ENCODE measurements at regions not wholly inside any gene's neighbourhood (a gene's known extent, or its start where the extent isn't known, plus 50 kb on each side); places are given as distances from the start of the nearest gene placed in this dataset.

GRCh38 chr3:18835021-18835420 is 313.3 kb upstream of the KCNH8 start:
- no peak for DNase-seq (ENCODE audit: low read depth in 2 of 2)

DNA sequence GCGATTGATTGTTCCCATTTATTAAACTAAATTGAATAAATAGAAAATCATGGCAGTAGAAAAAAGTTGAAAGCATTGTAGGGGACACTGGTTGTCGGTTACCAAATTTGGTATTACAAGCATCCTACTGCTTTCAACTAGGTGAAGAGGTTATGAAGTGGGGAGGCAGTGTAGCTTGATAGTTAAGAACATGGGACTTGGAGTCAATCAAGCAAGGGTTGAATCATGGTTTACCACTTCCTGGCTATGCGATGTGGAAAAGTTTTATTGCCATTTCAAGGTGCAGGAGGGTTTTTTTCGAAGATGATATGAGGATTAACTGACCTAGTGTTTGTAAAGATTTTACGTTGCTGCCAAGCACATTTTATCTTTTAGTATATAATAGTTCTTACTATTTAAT is 318.2 kb upstream of the KCNH8 start:
- DNase-seq (ENCODE audit: low read depth in 2 of 2): no peak

GRCh38 chr3:18828637-18829036 is 319.7 kb upstream of the KCNH8 start:
- DNase-seq (ENCODE audit: low read depth in 2 of 2): no peak

DNA sequence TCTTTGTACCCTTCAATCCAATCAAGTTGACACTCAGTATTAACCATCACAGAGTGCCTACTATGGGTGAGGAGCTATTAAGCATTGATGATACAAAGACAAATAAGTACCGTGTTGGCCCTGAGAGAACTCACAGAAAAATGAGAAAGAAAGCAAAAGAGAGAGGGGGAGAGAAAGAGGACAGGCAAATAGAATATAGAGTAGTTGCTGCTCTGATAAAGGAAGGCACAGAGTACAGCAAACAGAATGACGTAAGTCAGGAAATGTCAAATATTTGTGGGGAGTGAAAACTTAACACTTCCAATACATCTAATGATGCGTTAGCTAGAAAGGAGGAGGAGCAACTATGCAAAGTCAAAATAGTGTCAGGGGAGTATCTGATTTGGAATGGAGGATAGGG is 320.6 kb upstream of the KCNH8 start:
- no peak for DNase-seq (ENCODE audit: low read depth in 2 of 2)

DNA sequence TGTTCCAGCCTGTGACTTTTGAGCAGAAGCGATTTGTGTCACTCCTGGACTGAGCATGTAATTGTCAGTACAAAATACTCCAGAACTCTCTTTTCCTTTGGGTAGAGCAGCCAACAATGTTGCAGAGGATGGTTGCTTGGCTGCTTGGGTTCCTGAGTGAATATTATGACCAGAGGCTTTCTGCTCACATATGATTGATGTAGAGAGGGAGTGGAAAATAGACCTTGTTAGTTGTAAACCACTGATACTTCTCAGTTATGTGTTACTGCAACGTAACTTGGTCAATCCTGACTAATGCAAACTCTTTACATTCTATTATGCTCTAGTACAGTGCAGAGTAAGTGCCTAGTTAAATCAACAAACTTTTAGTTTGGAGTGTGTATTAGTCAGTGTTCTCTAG is 322.6 kb upstream of the KCNH8 start:
- no peak for DNase-seq (ENCODE audit: low read depth in 2 of 2)

DNA sequence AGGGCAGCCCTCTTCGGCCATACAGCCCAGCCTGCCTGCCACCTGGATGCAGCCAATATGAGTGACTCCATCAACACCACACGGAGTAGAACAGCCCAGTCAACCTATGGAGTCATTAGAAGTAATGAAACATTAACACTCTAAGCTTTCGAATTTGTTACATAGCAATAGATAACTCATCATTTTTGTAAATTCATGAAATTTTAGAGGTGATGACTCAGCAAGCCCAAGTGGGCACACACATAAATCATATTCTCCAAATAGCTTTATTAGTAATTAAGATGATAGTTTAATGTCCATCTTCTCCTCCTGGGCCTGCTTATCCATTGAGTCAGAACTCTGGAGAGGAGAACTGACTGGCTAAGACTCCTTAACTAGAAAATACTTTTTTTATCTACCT is 335.0 kb upstream of the KCNH8 start:
- no peak for DNase-seq (ENCODE audit: low read depth in 2 of 2)

GRCh38 chr3:18812316-18812715 is 336.0 kb upstream of the KCNH8 start:
- DNase-seq (ENCODE audit: low read depth in 2 of 2): no peak

DNA sequence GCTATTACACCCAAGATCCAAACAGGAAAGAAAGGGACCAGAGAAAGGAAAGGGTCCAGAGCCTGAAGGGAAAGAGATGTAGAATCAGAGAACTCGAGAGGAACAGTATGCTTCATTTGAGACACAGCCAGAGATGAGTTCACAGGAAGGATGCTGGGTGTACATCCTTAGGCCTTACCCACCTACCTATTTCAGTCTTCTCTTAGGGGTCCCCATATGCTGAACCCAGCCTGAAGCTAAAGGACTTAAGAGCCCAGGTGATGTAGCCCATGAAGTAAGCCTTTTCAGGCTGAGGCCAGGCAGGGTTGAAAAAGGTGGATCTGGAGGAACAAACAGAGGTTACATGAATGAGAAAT is 338.0 kb upstream of the KCNH8 start:
- no peak for DNase-seq (ENCODE audit: low read depth in 2 of 2)

- DNase-seq (ENCODE audit: low read depth in 2 of 2): no peak
These were observed 338.5 kb upstream of the KCNH8 start for GRCh38 chr3:18809640-18810305.

DNA sequence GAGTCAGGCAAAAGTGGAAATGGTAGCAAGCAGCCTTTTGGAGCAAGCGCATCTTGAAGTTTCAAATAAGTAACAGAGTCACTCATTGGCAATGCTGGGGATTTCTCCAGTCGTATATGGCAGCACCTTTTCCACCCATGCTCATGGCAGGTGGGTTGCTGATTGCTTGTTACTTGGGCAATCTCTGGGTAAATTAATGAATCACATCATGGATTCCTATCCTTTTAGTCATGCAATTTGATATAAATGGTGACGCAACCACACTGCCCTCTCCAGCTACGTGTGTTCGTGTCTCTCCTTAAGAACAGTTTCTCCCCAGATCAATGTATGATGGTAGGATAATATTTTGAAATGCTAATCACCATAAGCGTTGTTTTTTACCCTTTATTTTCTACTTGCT is 339.9 kb upstream of the KCNH8 start:
- no peak for DNase-seq (ENCODE audit: low read depth in 2 of 2)

GRCh38 chr3:18807593-18807992 is 340.7 kb upstream of the KCNH8 start:
- DNase-seq (ENCODE audit: low read depth in 2 of 2): no peak

DNA sequence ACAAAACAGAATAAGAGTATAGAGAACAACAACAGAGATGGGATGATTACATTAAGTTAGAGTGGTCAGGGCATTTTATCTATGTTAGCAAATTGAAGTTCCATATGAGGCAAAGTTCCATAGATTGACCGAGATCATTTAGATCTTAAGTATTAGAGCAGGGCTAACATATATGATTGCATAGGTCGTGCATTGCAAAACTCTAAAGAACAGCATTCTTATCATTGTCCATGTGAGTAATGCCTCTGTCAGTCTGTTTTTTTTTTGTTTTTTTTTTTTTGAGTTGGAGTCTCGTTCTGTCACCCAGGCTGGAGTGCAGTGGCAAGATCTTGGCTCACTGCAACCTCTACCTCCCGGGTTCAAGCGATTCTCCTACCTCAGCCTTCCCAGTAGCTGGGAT is 341.7 kb upstream of the KCNH8 start:
- DNase-seq (ENCODE audit: low read depth in 2 of 2): no peak

DNA sequence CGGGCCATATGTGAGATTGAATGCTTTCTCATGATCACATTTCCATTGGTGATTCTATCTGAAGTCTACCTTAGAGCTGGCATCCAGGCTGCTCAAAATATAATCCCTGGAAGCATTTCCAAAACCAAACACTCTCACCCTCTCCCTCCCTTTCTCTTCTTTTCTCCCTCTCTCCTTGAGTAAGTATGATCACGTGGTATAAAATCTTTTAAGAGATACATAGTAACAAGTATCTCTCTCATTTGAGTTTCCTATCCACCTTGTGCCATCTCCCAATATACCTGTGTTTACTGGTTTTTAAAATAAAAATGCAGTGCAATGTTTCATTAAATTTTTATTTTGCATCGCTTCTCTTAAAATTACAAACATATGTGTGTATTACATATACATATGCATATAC is 350.9 kb upstream of the KCNH8 start:
- DNase-seq (ENCODE audit: low read depth in 2 of 2): no peak

GRCh38 chr3:18795078-18795477 is 353.2 kb upstream of the KCNH8 start:
- DNase-seq (ENCODE audit: low read depth in 2 of 2): no peak

- DNase-seq (ENCODE audit: low read depth in 2 of 2): no peak
These were observed 356.6 kb upstream of the KCNH8 start for GRCh38 chr3:18791752-18792151.

DNA sequence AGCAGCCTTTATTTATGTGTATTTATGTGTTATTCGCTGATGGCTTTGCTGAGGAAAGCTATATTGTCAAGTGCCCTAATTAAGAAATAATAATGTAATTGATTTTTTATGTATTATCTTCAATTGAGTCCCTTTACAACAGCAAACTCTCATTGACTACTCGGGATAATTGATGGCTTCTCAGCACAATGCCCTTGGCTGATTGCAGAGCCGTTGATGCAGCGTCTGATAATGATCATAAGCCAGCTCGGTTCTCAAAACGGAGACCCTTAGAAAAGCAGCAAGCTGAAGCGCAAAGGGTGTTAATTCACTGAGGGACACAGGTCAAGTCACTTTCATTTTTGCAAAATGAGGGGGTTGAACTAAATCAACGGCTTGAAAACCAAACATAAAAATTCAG is 357.1 kb upstream of the KCNH8 start:
- no peak for DNase-seq (ENCODE audit: low read depth in 2 of 2)

DNA sequence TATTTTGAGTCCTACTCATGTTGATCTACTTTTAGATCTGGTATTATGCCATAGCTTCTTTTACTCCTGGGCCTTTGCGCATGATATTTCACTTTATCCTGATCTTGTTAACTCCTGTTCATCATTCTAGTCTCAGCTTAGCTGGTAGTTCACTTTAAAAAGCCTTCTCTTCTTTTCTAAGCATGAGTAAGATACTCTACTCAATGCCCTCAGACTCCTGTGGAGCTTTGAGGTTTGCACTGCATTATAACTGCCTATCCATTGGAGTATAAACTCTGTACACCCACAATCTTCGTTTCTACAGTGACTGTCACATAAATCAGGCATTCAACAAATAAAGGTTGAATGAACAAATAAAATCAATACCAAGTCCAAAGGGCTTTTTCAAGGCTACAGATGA is 357.9 kb upstream of the KCNH8 start:
- DNase-seq (ENCODE audit: low read depth in 2 of 2): no peak

DNA sequence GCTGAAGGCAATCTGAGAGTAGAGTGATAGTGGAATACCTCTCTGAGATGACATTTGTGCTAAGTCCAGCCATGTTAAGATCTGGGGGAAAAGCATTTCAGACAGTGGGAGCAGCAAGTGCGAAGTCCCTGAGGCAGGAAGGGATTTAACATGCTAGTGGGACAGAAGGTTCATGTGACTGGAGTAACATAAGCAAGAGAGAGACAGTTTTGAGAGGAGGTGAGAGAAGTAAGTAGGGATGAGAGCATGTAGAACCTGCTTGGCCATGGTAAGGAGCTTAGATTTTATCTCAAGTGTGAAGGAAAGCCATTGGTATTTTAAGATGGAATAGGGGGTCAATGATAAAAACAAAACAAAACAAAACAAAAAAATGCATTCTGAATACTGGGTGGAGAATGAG is 358.6 kb upstream of the KCNH8 start:
- DNase-seq (ENCODE audit: low read depth in 2 of 2): no peak

DNA sequence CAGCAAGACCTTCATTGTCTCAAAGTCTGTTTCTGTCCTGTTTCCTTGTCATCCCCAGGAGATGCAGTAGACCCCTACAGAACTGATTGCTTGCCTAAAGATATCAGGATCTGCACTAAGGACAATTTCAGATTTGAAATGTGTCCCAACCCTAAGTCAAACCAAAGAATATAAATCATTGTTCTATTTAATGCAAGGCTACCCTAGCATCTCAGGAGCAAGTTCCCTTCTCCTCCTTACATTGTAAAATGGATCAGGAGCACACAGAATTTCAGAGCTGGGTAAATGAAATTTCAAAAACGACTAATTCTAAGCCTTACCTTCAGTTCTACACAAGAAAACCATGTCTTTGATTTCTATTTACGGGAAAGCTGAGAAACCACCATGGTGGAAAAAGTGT is 360.9 kb upstream of the KCNH8 start:
- no peak for DNase-seq (ENCODE audit: low read depth in 2 of 2)

- DNase-seq (ENCODE audit: low read depth in 2 of 2): no peak
These were observed 361.5 kb upstream of the KCNH8 start for GRCh38 chr3:18786650-18787323.

DNA sequence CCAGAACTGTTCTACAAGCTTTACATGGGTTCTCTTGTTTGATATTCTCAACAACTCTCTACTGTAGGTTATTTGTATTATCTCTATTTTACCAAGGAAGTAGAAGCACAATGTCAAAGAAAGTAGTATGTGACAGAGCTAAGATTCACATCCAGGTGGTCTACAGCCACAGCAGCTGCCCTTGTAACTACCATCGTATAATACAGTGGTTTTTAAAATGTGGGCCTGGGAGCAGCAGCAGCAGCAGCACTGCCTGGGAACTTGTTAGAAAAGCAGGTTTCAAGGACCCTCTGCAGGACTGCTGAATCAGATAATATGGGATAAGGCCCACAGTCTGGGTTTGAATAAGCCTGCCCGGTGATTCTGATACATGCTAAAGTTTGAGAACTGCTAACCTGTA is 357.1 kb upstream of the SATB1 start:
- DNase-seq (ENCODE audit: low read depth in 2 of 2): no peak

DNA sequence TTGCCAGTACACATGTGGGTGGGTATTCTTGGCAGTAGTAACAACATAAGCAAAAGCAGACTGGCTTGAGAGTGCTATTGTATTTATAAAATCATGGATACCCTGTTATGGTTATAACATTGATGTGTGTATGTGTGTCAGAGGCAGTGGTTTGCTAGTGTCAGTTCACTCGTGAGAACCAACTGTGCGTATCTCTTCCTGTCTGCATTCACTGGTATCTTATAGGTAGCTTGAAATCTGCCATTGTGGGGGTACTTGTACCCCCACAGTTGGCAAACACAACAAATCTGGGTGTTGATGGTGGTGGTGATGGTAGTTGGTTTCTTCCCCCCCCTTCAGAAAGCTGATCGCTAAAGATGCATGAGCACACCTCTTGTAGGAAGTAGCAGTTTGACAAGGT is 355.8 kb upstream of the SATB1 start:
- DNase-seq (ENCODE audit: low read depth in 2 of 2): no peak

DNA sequence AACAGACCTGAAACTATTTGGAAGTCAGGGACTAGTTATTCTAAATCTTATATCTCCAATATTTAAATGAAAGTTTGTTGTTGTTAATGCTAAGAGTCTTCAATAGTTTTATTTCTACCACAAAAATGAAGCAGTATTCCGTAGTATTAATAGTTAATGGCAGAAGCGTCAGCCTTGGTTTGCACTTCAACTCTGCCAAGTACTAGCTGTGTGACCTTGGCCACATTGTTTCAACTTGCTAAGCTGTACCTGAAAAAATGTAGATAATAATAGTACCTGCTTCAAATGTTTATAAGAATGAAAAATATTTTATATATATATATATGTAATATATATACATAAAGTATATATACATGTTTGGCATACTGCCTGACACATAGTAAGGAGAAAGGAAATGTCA is 354.6 kb upstream of the SATB1 start:
- no peak for DNase-seq (ENCODE audit: low read depth in 2 of 2)

DNA sequence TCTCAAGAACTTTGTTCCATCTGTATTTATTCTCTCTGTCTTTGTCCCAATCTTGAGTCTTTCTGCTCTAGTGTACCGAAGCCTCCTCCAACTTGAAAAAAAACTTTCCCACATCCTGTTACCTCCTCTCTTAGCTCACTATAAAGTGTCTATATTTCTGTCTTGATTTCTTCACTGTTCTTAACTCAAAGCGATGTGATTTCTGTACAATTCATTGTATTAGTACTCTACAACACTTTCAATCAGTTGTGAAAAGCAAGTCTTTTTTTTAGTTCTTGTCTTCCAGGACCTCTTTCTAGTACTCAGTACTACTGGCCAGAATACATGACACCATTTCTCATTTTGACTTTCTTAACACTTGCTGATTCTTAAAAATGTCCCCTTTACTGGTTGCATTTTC is 353.5 kb upstream of the SATB1 start:
- no peak for DNase-seq (ENCODE audit: low read depth in 2 of 2)
